Cardiac fibroblast (primary cell): ENCODE measurements at regions not wholly inside any gene's neighbourhood (a gene's known extent, or its start where the extent isn't known, plus 50 kb on each side); places are given as distances from the start of the nearest gene placed in this dataset.

Experiments
- DNase-seq, 2 donors: peaks; one replicate each; pipeline versions ENCODE4 v3.0.0 to v3.0.0-alpha.2; 2010; ENCODE audit warnings: low read depth in 2 of 2
- H3K4me3 ChIP-seq, 2 donors: replicated peaks in 1 of 2; 1 replicate in 1 of 2; 2 replicates in 1 of 2; pipeline ENCODE4 v1.5.1; 2011; ENCODE audit warnings: low read depth in 2 of 2, low read length in 2 of 2, mild to moderate bottlenecking in 2 of 2, moderate library complexity in 1 of 2
- CTCF ChIP-seq: IDR thresholded peaks from one replicate; pipeline ENCODE4 v1.5.1; 2011; ENCODE audit warnings: low read depth, mild to moderate bottlenecking, low read length, inconsistent platforms

GRCh38 chr6:90350689-90351554, 54.3 kb upstream of the BACH2 start:
- no peak overlapping the region for H3K4me3 ChIP-seq
- DNase-seq, result no peak
- no peak for TF ChIP-seq CTCF

- H3K4me3 ChIP-seq, result no peak overlapping the region
- no peak for TF ChIP-seq CTCF
- DNase-seq, result no peak
These were observed 50.8 kb upstream of the BACH2 start for GRCh38 chr6:90347411-90347851.

DNA sequence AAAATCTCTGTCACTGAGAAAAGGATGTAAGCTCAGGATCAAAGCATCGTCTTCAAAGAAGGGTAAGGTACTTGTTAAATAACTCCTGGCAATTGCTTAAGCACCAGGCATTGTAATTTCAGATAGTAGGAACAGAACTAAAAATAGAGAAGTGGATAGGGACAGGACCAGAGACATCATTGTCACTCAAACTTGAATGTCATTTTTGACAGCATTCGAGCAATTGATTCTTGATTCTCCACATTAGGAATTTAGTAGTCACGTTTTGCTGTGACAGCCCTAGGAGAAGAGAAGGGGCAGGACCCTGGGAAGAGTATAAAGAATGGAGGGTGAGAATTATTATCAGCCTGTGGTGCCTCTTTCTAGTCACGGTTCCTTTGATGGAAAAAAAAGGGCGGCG, 50.1 kb upstream of the BACH2 start:
- no peak for DNase-seq
- no peak for TF ChIP-seq CTCF
- no peak overlapping the region for H3K4me3 ChIP-seq
